GM19043 (cell line): ENCODE measurements at regions not wholly inside any gene's neighbourhood (a gene's known extent, or its start where the extent isn't known, plus 50 kb on each side); places are given as distances from the start of the nearest gene placed in this dataset.

ENCODE experiments used
- ATAC-seq: cut with Tn5 transposase; IDR thresholded peaks from one replicate; pipeline ENCODE4 v1.9.1; 2021; ENCODE audit warnings: low read depth; ENCODE audit not compliant: unreplicated experiment

DNA sequence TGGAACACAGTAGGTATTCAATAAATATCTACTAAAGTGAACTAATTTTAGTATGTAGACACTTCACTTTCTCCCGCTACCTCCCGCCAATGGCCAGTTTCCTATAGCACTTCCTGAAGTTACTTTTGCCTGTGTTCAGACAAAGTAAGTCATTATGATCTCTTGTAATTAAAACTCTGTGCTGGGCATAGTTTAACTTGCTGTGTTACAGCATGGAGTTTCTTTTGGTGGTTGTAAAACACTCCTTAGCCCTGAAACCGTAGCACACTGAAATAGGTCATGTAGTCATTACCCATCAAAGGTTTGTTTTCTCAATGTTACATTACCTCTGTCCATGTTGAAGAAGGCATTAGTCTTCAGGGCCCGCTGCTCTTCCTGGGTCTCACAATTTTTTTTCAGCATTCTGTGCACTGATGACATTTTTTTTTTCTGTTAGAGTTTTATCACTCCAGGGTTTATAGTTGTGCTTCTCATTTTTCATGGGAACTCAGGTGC is 54.0 kb upstream of the CENPW start:
- ATAC-seq, result no peak
